Calu3 (cell line): ENCODE measurements at regions not wholly inside any gene's neighbourhood (a gene's known extent, or its start where the extent isn't known, plus 50 kb on each side); places are given as distances from the start of the nearest gene placed in this dataset.

Experiments used
- BruUV-seq: library from RNA; stranded (reverse); fragments of 400-500 nt; replicated peaks from 2 replicates; lab custom pipeline; 2021; lab: Mats Ljungman, UMichigan
- CTCF ChIA-PET: fragments of 300-600 bp; sonication (Branson Sonifier 250); formaldehyde crosslinking; loops from one replicate; lab custom pipeline; 2022; ENCODE audit warnings: antibody characterized with exemption; lab: Charles Lee
- DNase-seq: peaks from one replicate; pipeline ENCODE4 v3.0.0; 2022
- H3K27ac Mint-ChIP-seq: one replicate; pipeline ENCODE4 v1.8.0; 2022; ENCODE audit warnings: mixed read lengths; ENCODE audit not compliant: unreplicated experiment
- H3K27me3 Mint-ChIP-seq: one replicate; pipeline ENCODE4 v1.8.0; 2022; ENCODE audit warnings: mixed read lengths; ENCODE audit not compliant: unreplicated experiment
- H3K36me3 Mint-ChIP-seq: one replicate; pipeline ENCODE4 v1.8.0; 2022; ENCODE audit warnings: mild to moderate bottlenecking, moderate library complexity, mixed read lengths; ENCODE audit not compliant: insufficient read depth, unreplicated experiment
- H3K4me1 Mint-ChIP-seq: one replicate; pipeline ENCODE4 v1.8.0; 2022; ENCODE audit warnings: mild to moderate bottlenecking, low read depth, mixed read lengths; ENCODE audit not compliant: unreplicated experiment
- H3K4me3 Mint-ChIP-seq: one replicate; pipeline ENCODE4 v1.8.0; 2022; ENCODE audit warnings: mild to moderate bottlenecking, low read depth, moderate library complexity, mixed read lengths; ENCODE audit not compliant: unreplicated experiment
- H3K9me3 Mint-ChIP-seq: one replicate; pipeline ENCODE4 v1.8.0; 2022; ENCODE audit warnings: low read depth, mixed read lengths; ENCODE audit not compliant: unreplicated experiment
- intact Hi-C: fragments of 100-400 bp; cut with micrococcal nuclease; formaldehyde crosslinking; loops from one replicate; pipeline ENCODE4 v1.10.0; 2022; ENCODE audit not compliant: unreplicated experiment
- TF ChIP-seq, protein P1 (sequence below): fragments of 200-600 bp; IDR thresholded peaks from one replicate; pipeline ENCODE4 v1.8.0; 2022; ENCODE audit warnings: antibody characterized with exemption; ENCODE audit not compliant: unreplicated experiment

DNA sequence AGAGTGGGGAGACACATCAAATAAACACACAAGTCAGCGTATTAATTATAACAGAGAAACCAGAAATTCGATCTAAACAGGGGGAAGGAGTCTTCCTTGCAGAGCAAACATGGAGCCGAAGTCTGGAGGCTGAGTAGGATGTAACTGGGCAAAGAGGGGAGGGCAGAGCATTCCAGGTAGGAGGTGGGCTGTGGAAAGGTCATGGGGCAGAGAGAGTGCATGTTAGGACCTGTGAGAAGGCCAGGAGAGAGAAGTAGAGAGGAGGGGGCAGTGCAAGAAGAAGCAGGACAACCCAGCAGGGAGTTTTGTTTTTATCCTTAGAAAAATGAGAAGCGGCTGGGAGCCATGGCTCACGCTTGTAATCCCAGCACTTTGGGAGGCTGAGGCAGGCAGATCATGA is 130.8 kb upstream of the GPR26 start:
- Mint-ChIP-seq H3K27ac (no peak overlapping the region), H3K9me3 (peaks cover 3% of the 10 kb centered on the region), H3K4me3 (no peak overlapping the region), H3K36me3 (no peaks in the 10 kb centered on the region), H3K4me1 (no peaks in the 10 kb centered on the region), H3K27me3 (peaks cover 39% of the 10 kb centered on the region)
- BruUV-seq, result no TSS peak
- CTCF ChIA-PET, result no interaction called here
- TF ChIP-seq, protein P1, sequence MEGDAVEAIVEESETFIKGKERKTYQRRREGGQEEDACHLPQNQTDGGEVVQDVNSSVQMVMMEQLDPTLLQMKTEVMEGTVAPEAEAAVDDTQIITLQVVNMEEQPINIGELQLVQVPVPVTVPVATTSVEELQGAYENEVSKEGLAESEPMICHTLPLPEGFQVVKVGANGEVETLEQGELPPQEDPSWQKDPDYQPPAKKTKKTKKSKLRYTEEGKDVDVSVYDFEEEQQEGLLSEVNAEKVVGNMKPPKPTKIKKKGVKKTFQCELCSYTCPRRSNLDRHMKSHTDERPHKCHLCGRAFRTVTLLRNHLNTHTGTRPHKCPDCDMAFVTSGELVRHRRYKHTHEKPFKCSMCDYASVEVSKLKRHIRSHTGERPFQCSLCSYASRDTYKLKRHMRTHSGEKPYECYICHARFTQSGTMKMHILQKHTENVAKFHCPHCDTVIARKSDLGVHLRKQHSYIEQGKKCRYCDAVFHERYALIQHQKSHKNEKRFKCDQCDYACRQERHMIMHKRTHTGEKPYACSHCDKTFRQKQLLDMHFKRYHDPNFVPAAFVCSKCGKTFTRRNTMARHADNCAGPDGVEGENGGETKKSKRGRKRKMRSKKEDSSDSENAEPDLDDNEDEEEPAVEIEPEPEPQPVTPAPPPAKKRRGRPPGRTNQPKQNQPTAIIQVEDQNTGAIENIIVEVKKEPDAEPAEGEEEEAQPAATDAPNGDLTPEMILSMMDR, result no peak
- intact Hi-C loops, result no loop called here
- DNase-seq, result no peak

DNA sequence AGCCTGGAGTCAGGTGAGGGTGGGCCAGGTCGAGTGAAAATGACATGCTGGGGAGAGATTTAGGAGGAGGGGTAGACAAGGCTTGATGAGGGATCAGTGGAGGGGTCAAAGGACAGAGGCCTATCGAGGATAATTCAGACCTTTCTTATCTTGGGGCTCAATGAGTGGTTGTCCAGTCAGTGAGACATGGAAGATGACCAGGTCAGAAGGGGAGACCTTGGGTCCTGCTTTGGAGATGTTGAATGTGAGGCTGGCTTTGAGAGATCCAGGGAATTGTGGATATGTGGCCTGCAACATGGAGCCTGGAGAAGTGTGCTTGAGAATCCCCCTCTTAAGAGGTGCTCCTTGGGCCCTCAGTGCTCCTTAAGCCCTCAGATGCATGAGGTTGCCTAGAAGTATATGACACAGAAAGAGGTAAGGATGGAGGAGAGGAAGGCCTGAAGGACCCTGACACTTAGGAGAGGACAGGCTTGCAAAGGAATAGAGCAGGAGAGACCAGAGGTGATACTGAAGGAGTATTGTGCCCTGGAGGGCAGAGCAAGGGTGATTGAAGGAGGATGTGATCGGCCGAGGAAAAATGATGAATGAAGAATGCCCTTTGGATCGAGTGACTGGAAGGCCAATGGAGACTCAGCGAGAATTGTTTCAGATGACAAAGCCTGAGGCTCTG is 129.8 kb upstream of the GPR26 start:
- Mint-ChIP-seq H3K9me3 (peaks cover 3% of the 10 kb centered on the region), H3K4me1 (no peaks in the 10 kb centered on the region), H3K4me3 (no peak overlapping the region), H3K27ac (no peak overlapping the region), H3K27me3 (peaks cover 44% of the 10 kb centered on the region), H3K36me3 (no peaks in the 10 kb centered on the region)
- TF ChIP-seq, protein P1, result no peak
- no TSS peak for BruUV-seq
- no peak for DNase-seq
- intact Hi-C loops, result no loop called here
- CTCF ChIA-PET, result no interaction called here

DNA sequence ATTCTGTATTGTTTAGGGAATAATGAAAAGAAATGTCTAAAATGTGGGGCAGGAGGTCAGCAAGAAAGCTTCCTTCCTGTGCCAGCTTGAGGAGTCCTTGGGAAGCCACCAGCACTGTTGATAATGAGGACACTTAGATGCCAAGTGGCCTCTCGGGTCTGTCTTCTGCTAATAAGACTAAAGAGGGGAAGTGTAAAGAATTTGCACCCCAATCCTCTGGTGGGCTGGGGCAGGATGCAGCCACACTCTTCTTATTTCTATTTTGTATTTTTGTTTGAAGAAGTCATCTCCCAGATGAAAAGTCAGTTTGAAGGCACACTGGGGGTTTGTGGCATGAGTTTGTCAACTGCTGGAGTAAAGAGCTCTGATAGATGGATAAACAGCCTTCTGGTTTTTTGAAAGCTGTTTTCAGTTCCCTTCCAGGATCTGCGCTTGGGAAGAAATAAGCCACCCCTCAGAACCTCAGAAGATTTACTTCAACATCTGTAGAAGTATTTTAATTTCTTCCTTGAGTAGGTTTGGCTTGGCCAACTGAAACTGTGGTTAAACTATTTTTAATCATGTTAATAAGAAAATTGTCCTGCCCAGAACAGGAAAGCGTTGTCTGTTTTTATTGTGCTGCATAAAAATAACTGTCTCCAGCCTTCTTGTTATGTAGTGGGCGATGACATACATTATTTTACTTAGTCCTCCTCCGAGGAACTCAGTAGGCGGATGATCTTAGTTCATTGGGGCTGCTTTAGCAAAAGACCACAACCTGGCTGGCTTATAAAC is 128.8 kb upstream of the GPR26 start:
- Mint-ChIP-seq H3K9me3 (peaks cover 3% of the 10 kb centered on the region), H3K4me1 (no peaks in the 10 kb centered on the region), H3K4me3 (no peak overlapping the region), H3K27ac (no peak overlapping the region), H3K27me3 (peaks cover 44% of the 10 kb centered on the region), H3K36me3 (no peaks in the 10 kb centered on the region)
- BruUV-seq, result no TSS peak
- intact Hi-C loops, result no loop called here
- TF ChIP-seq, protein P1, result no peak
- CTCF ChIA-PET, result no interaction called here
- DNase-seq, result no peak

DNA sequence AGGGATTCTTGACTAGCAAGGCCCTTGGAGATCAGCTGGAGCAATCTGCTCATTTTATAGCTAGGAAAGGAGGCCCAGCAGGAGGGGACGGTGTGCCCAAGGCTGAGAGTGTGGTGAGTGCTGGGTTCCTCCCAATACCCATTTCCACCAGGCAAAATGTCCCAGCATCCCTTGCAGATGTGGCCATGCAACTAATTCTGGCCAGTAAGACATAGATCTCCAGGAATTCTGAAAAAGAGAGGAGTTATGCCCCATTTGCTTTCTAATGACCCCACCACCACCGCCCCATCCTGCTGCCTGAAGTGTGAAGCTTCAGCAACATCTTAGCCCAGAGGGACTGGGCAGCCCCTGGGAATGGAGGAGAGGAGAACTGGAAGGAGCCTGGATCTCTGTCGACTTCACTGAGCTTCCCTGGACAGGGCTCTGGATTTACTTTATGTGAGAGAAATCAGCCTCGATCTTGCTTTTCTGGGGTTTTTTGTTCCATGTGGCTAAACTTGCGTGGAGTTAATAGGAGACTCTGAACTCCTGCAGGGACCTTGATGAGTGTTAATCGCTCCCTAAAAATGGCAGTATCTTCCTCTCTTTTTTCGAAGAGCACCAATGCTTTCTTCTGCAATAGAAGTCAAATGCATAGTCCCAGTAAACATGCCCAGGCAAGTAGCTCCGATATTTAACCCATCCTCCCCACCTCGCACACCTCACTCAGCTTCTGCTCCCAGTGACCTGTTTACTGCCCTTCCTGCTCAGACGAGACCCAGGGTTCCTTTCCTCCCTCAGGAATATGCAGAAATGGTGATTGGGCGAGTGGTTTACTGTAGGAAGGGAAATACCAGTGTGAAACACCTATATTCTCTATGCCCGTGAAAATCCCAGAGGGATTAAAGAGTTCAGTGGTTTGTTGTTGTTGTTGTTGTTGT is 127.5 kb upstream of the GPR26 start:
- DNase-seq, result no peak
- intact Hi-C loops, result no loop called here
- Mint-ChIP-seq H3K27me3 (peaks cover 44% of the 10 kb centered on the region), H3K9me3 (peaks cover 3% of the 10 kb centered on the region), H3K4me3 (no peak overlapping the region), H3K4me1 (no peaks in the 10 kb centered on the region), H3K36me3 (no peaks in the 10 kb centered on the region), H3K27ac (no peak overlapping the region)
- BruUV-seq, result no TSS peak
- TF ChIP-seq, protein P1, result no peak
- CTCF ChIA-PET, result no interaction called here
